Spleen (tissue), 11 donors: ENCODE measurements at regions not wholly inside any gene's neighbourhood (a gene's known extent, or its start where the extent isn't known, plus 50 kb on each side); places are given as distances from the start of the nearest gene placed in this dataset.

Source experiments
- DNase-seq: peaks from one replicate; pipeline ENCODE4 v3.0.0-alpha.2; 2020
- H3K27ac ChIP-seq, 8 donors: fragments of 200-600 bp; sonication (generic) in 7 of 8; 1 replicate in 4 of 8; 2 replicates in 4 of 8; pipeline versions ENCODE4 v1.5.0 to v1.8.0; 2016 to 2021; ENCODE audit warnings: inconsistent platforms in 4 of 8, mild to moderate bottlenecking in 4 of 8, moderate library complexity in 1 of 8
- H3K27me3 ChIP-seq, 7 donors: fragments of 200-600 bp; sonication (generic) in 6 of 7; replicated peaks in 1 of 7; 1 replicate in 4 of 7; 2 replicates in 3 of 7; pipeline versions ENCODE4 v1.5.0 to v1.8.0; 2016 to 2021; ENCODE audit warnings: inconsistent platforms in 3 of 7, mild to moderate bottlenecking in 1 of 7
- H3K36me3 ChIP-seq, 6 donors: fragments of 200-600 bp; sonication (generic) in 5 of 6; 1 replicate in 4 of 6; 2 replicates in 2 of 6; pipeline versions ENCODE4 v1.5.0 to v1.8.0; 2016 to 2021; ENCODE audit warnings: inconsistent platforms in 2 of 6
- H3K4me1 ChIP-seq, 6 donors: fragments of 200-600 bp; sonication (generic) in 5 of 6; 1 replicate in 3 of 6; 2 replicates in 3 of 6; pipeline versions ENCODE4 v1.5.0 to v1.8.0; 2016 to 2021; ENCODE audit warnings: inconsistent platforms in 3 of 6
- H3K4me3 ChIP-seq, 8 donors: fragments of 200-600 bp; sonication (generic) in 7 of 8; 1 replicate in 4 of 8; 2 replicates in 4 of 8; pipeline versions ENCODE4 v1.5.0 to v1.8.0; 2016 to 2021; ENCODE audit warnings: inconsistent platforms in 4 of 8, mild to moderate bottlenecking in 4 of 8, moderate library complexity in 2 of 8
- H3K9me3 ChIP-seq, 8 donors: fragments of 200-600 bp; sonication (generic) in 7 of 8; 1 replicate in 4 of 8; 2 replicates in 4 of 8; pipeline versions ENCODE4 v1.5.0 to v1.8.0; 2016 to 2021; ENCODE audit warnings: inconsistent platforms in 4 of 8
- CTCF ChIP-seq, 11 experiments: fragments of 200-600 bp in 7 of 11; fragments of 450-650 bp in 4 of 11; sonication (generic) in 4 of 11; IDR thresholded peaks in 8 of 11; conservative IDR thresholded peaks in 3 of 11; 1 replicate in 7 of 11; 2 replicates in 4 of 11; pipeline versions ENCODE4 v1.4.0 to v1.8.0; 2016 to 2021; ENCODE audit warnings: antibody characterized with exemption in 11 of 11, inconsistent platforms in 4 of 11, mild to moderate bottlenecking in 1 of 11
- POLR2A ChIP-seq, 3 donors: fragments of 450-650 bp; IDR thresholded peaks; one replicate each; pipeline ENCODE4 v1.5.1; 2017; ENCODE audit warnings: antibody characterized with exemption in 3 of 3, mild to moderate bottlenecking in 1 of 3
- POLR2AphosphoS5 ChIP-seq, 3 donors: sonication (generic); formaldehyde crosslinking; IDR thresholded peaks; one replicate each; pipeline ENCODE4 v1.5.1; 2017; ENCODE audit warnings: antibody characterized with exemption in 3 of 3
- WGBS, 5 donors: extraction: QIAGEN DNeasy Blood & Tissue Kit in 3 of 5; methylation state at CpG; one replicate each; pipeline versions ENCODE4 v1.1.5 to v1.1.7; 2013 to 2018; 5-methylcytosine and 5-hydroxymethylcytosine counted together
- intact Hi-C: fragments of 100-400 bp; cut with DNase I; formaldehyde crosslinking; loops from one replicate; pipeline ENCODE4 v1.15.0; 2023; ENCODE audit warnings: low total_unique reads
- donor health status: healthy with polysubstance abuse.
- donor health status: DM: no; HTN: no; CAD: no; lungs with moderate emphysema.
- donor health status: DM: no; HTN: no; CAD: no.
- donor health status: Bipolar disorder and iron deficiency.
- donor health status: healthy.
- donor health status: DM: no; HTN: no; CAD: no.
- donor health status: DM: yes; HTN: yes; CAD: no.

DNA sequence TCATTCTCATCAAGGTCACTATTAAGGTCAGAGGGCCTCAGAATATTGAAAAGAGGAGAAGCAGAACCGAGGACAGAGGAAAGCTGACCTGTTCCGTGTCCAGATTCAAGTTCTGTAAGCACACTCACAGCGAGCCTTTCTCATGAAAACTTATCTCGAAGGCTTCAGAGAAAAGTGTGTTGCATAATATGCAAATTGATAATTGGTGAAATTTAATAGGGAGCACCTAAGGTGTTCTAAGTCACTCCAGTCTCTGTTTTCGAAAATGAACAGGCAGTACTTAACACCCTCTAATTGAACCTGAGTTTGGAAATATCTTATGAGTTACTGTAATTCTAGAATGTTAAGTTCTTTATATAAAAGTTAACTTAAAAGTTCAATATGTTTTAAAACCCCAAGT, 181.2 kb upstream of the PDE10A start:
- intact Hi-C loops = no loop called here
- Histone ChIP-seq H3K36me3 (no peaks in the 10 kb centered on the region), H3K27me3 (peaks cover 0 to 64% (median 4%) of the 10 kb centered on the region in 7 donors), H3K4me3 (no peak overlapping the region), H3K27ac (no peak overlapping the region), H3K4me1 (no peaks in the 10 kb centered on the region), H3K9me3 (no peaks in the 10 kb centered on the region)
- TF ChIP-seq CTCF (IDR thresholded peaks at IDR 0.05 in 8 of 11, conservative IDR thresholded peaks at IDR 0.05 in 3 of 11) (no peak), POLR2A (IDR thresholded peaks at IDR 0.05) (no peak), POLR2AphosphoS5 (IDR thresholded peaks at IDR 0.05) (no peak)
- no peak for DNase-seq
- WGBS, 5 donors = 57 to 70% (median 64%) methylated on average over 5 of the region's 5 CpGs

- WGBS, 5 donors = 77 to 85% (median 80%) methylated on average over 9 to 11 of the region's 11 CpGs
- TF ChIP-seq POLR2A (IDR thresholded peaks at IDR 0.05) = no peak
- TF ChIP-seq CTCF (IDR thresholded peaks at IDR 0.05 in 8 of 11, conservative IDR thresholded peaks at IDR 0.05 in 3 of 11) = no peak
- no peak for TF ChIP-seq POLR2AphosphoS5 (IDR thresholded peaks at IDR 0.05)
- Histone ChIP-seq H3K4me1 (no peaks in the 10 kb centered on the region), H3K36me3 (no peaks in the 10 kb centered on the region), H3K4me3 (no peak overlapping the region), H3K9me3 (no peaks in the 10 kb centered on the region), H3K27me3 (peaks cover 0 to 60% (median 4%) of the 10 kb centered on the region in 7 donors), H3K27ac (no peak overlapping the region)
- no peak for DNase-seq
- intact Hi-C loops = no loop called here
Measured at GRCh38 chr6:165843568-165844113, 180.6 kb upstream of the PDE10A start.

DNA sequence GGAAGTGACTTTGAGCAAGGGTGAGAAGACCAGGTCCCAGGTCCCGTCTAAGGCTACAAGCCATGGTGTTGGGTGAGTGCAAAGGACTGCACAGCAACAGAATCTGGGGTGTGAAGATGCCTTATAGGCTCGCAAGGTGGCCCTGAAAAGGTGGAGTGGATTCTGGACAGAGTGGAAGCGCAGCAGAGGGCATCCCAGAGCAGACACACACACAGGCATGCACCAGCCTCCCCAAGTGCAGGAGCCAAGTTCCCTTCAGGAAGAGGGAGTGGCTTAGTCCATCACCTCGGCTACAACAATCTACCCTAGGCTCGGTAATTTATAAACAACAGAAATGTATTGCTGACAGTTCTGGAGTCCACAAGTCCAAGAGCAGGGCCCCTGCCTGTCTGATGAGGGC, 180.1 kb upstream of the PDE10A start:
- no peak overlapping the region for H3K27ac ChIP-seq
- TF ChIP-seq POLR2A (IDR thresholded peaks at IDR 0.05) = no peak
- TF ChIP-seq POLR2AphosphoS5 (IDR thresholded peaks at IDR 0.05) = no peak
- TF ChIP-seq CTCF (IDR thresholded peaks at IDR 0.05 in 8 of 11, conservative IDR thresholded peaks at IDR 0.05 in 3 of 11) = no peak
- no peaks in the 10 kb centered on the region for H3K9me3 ChIP-seq
- H3K36me3 ChIP-seq = no peaks in the 10 kb centered on the region
- H3K4me1 ChIP-seq = no peaks in the 10 kb centered on the region
- intact Hi-C loops = no loop called here
- DNase-seq = no peak
- H3K4me3 ChIP-seq = no peak overlapping the region
- peaks cover 0 to 55% (median 4%) of the 10 kb centered on the region in 7 donors for H3K27me3 ChIP-seq
- 39 to 54% (median 48%) methylated on average over 5 of the region's 5 CpGs for WGBS, 5 donors

- H3K27me3 ChIP-seq = peaks cover 0 to 48% (median 4%) of the 10 kb centered on the region in 7 donors
- WGBS, 5 donors = 52 to 63% (median 55%) methylated on average over 12 of the region's 12 CpGs
- H3K36me3 ChIP-seq = no peaks in the 10 kb centered on the region
- no peaks in the 10 kb centered on the region for H3K4me1 ChIP-seq
- TF ChIP-seq CTCF (IDR thresholded peaks at IDR 0.05 in 8 of 11, conservative IDR thresholded peaks at IDR 0.05 in 3 of 11) = no peak
- no peak for TF ChIP-seq POLR2AphosphoS5 (IDR thresholded peaks at IDR 0.05)
- H3K9me3 ChIP-seq = no peaks in the 10 kb centered on the region
- intact Hi-C loops = no loop called here
- H3K27ac ChIP-seq = no peak overlapping the region
- no peak for DNase-seq
- no peak overlapping the region for H3K4me3 ChIP-seq
Measured at GRCh38 chr6:165842281-165842936, 179.4 kb upstream of the PDE10A start.
